ENCODE measurements at regions not wholly inside any gene's neighbourhood (a gene's known extent, or its start where the extent isn't known, plus 50 kb on each side); places are given as distances from the start of the nearest gene placed in this dataset.

GRCh38 chr4:20612313-20612712 is 87.9 kb upstream of the PACRGL start:
- Histone ChIP-seq H3K36me3 (ENCODE audit: insufficient read depth, insufficient read length, low read length) (no peaks in the 10 kb centered on the region), H3K27me3 (ENCODE audit: insufficient read depth, insufficient read length) (no peaks in the 10 kb centered on the region), H3K4me3 (ENCODE audit: insufficient read length, low read depth) (no peak overlapping the region), H3K9ac (ENCODE audit: insufficient read length, low read depth) (no peak overlapping the region), H3K9me3 (ENCODE audit: insufficient read depth, low read length) (no peaks in the 10 kb centered on the region), H3K4me1 (ENCODE audit: insufficient read depth, insufficient read length) (no peaks in the 10 kb centered on the region)
- TF ChIP-seq SUZ12 (IDR thresholded peaks at IDR 0.05; ENCODE audit: extremely low read depth, insufficient read depth, insufficient read length): no peak
- no peak for TF ChIP-seq ZNF274 (IDR thresholded peaks at IDR 0.05; ENCODE audit: low read depth, low read length)
- TF ChIP-seq YY1 (IDR thresholded peaks at IDR 0.05; ENCODE audit: insufficient read depth, insufficient read length): no peak
- no peak for DNase-seq (ENCODE audit: low read depth, low spot score)

DNA sequence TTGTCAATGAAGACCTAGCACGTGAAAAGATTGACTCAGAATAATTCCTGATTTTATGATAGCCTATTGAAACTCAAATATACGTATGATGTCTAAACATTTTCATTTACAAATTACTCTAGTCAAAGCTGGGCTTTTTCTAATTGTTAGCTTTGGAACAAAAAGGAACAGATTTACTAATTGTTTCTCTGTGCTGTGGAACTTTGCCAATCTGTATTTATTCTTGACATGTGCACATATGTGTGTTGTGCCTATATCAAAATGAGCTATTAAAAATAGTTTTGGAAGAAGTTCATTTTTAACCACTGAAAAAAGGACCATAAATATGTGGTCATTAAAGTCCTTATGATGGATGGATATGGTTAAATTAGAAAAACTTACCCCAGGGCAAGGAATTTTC is 85.4 kb upstream of the PACRGL start:
- TF ChIP-seq YY1 (IDR thresholded peaks at IDR 0.05; ENCODE audit: insufficient read depth, insufficient read length) (no peak), ZNF274 (IDR thresholded peaks at IDR 0.05; ENCODE audit: low read depth, low read length) (no peak), SUZ12 (IDR thresholded peaks at IDR 0.05; ENCODE audit: extremely low read depth, insufficient read depth, insufficient read length) (no peak)
- no peak overlapping the region for H3K9ac ChIP-seq (ENCODE audit: insufficient read length, low read depth)
- H3K27me3 ChIP-seq (ENCODE audit: insufficient read depth, insufficient read length): no peaks in the 10 kb centered on the region
- no peaks in the 10 kb centered on the region for H3K4me1 ChIP-seq (ENCODE audit: insufficient read depth, insufficient read length)
- H3K4me3 ChIP-seq (ENCODE audit: insufficient read length, low read depth): no peak overlapping the region
- no peaks in the 10 kb centered on the region for H3K36me3 ChIP-seq (ENCODE audit: insufficient read depth, insufficient read length, low read length)
- no peaks in the 10 kb centered on the region for H3K9me3 ChIP-seq (ENCODE audit: insufficient read depth, low read length)
- no peak for DNase-seq (ENCODE audit: low read depth, low spot score)

DNA sequence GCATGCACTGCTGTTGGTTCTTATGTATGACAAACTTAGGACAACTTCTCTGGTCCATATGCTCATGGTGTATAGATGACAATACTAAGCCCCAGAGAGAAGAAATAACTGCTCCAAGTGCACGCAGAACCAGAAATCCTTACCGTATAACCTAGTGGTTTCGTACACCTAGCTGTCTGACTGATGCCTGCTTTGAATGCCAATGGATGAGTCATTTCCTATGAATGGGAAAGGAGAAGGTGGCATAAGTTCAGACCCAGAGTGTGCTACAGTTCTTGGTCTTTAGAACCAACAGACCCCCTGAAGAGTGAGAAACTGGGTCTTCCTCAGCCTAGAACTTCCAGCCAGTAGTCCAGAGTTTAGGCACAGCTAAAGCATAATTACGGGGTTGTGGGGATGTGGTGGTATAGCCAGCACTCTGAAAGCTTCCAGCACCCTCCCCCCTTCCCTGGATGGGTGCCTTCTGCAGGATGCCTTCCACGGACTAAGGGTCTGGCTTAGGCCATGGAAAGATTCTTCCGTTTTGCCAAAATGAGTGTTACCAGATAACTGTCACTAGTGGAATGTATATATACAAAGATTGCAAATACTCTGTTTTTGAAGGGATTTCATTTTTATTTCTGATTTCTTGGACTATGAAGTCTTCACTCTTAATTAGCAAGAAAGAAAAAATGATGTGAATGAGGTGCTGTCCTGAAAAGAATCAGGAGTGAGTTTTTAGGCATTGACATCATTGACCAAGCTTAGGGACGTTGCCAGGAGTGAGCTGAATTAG is 84.6 kb upstream of the PACRGL start:
- no peak for TF ChIP-seq YY1 (IDR thresholded peaks at IDR 0.05; ENCODE audit: insufficient read depth, insufficient read length)
- TF ChIP-seq SUZ12 (IDR thresholded peaks at IDR 0.05; ENCODE audit: extremely low read depth, insufficient read depth, insufficient read length): no peak
- TF ChIP-seq ZNF274 (IDR thresholded peaks at IDR 0.05; ENCODE audit: low read depth, low read length): no peak
- no peaks in the 10 kb centered on the region for H3K36me3 ChIP-seq (ENCODE audit: insufficient read depth, insufficient read length, low read length)
- H3K9me3 ChIP-seq (ENCODE audit: insufficient read depth, low read length): no peaks in the 10 kb centered on the region
- H3K27me3 ChIP-seq (ENCODE audit: insufficient read depth, insufficient read length): no peaks in the 10 kb centered on the region
- no peak overlapping the region for H3K4me3 ChIP-seq (ENCODE audit: insufficient read length, low read depth)
- H3K4me1 ChIP-seq (ENCODE audit: insufficient read depth, insufficient read length): no peaks in the 10 kb centered on the region
- H3K9ac ChIP-seq (ENCODE audit: insufficient read length, low read depth): no peak overlapping the region
- no peak for DNase-seq (ENCODE audit: low read depth, low spot score)

DNA sequence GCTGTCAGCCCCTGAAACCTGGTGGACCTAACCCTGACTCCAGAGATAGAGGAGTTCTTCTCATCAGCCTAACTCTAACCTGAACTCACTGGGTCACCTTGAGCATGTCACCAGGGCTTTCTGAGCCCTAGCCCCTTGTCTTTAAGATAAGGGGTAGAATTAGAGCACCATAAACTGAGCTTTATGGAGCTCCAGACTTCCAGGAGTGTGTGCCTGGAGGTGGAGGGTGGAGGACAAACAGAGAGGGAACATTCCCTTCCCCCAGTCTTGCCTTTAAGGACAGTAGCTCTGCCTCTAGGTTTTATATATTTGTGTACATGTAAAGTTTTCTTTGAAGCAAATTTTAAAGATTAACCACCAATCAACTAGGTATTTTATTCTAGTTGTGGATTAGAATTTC is 83.9 kb upstream of the PACRGL start:
- H3K4me3 ChIP-seq (ENCODE audit: insufficient read length, low read depth): no peak overlapping the region
- no peaks in the 10 kb centered on the region for H3K4me1 ChIP-seq (ENCODE audit: insufficient read depth, insufficient read length)
- no peaks in the 10 kb centered on the region for H3K27me3 ChIP-seq (ENCODE audit: insufficient read depth, insufficient read length)
- no peak for DNase-seq (ENCODE audit: low read depth, low spot score)
- H3K36me3 ChIP-seq (ENCODE audit: insufficient read depth, insufficient read length, low read length): no peaks in the 10 kb centered on the region
- no peaks in the 10 kb centered on the region for H3K9me3 ChIP-seq (ENCODE audit: insufficient read depth, low read length)
- TF ChIP-seq YY1 (IDR thresholded peaks at IDR 0.05; ENCODE audit: insufficient read depth, insufficient read length) (no peak), ZNF274 (IDR thresholded peaks at IDR 0.05; ENCODE audit: low read depth, low read length) (no peak), SUZ12 (IDR thresholded peaks at IDR 0.05; ENCODE audit: extremely low read depth, insufficient read depth, insufficient read length) (no peak)
- no peak overlapping the region for H3K9ac ChIP-seq (ENCODE audit: insufficient read length, low read depth)

DNA sequence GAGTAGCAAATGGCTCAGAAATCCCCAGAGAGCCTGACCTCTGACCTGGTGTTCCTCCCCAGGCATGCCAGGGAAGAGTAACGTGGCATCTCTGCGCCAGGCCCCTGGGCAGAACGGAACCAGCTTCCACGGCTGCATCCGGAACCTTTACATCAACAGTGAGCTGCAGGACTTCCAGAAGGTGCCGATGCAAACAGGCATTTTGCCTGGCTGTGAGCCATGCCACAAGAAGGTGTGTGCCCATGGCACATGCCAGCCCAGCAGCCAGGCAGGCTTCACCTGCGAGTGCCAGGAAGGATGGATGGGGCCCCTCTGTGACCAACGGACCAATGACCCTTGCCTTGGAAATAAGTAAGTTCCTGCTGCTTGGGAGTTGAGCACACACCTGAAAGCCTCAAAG is 83.4 kb upstream of the PACRGL start:
- Histone ChIP-seq H3K4me3 (ENCODE audit: insufficient read length, low read depth) (no peak overlapping the region), H3K27me3 (ENCODE audit: insufficient read depth, insufficient read length) (no peaks in the 10 kb centered on the region), H3K4me1 (ENCODE audit: insufficient read depth, insufficient read length) (no peaks in the 10 kb centered on the region), H3K9ac (ENCODE audit: insufficient read length, low read depth) (no peak overlapping the region), H3K36me3 (ENCODE audit: insufficient read depth, insufficient read length, low read length) (no peaks in the 10 kb centered on the region), H3K9me3 (ENCODE audit: insufficient read depth, low read length) (no peaks in the 10 kb centered on the region)
- DNase-seq (ENCODE audit: low read depth, low spot score): no peak
- no peak for TF ChIP-seq SUZ12 (IDR thresholded peaks at IDR 0.05; ENCODE audit: extremely low read depth, insufficient read depth, insufficient read length)
- no peak for TF ChIP-seq ZNF274 (IDR thresholded peaks at IDR 0.05; ENCODE audit: low read depth, low read length)
- TF ChIP-seq YY1 (IDR thresholded peaks at IDR 0.05; ENCODE audit: insufficient read depth, insufficient read length): no peak

GRCh38 chr4:20617678-20618396 is 82.4 kb upstream of the PACRGL start:
- TF ChIP-seq YY1 (IDR thresholded peaks at IDR 0.05; ENCODE audit: insufficient read depth, insufficient read length) (no peak), SUZ12 (IDR thresholded peaks at IDR 0.05; ENCODE audit: extremely low read depth, insufficient read depth, insufficient read length) (no peak), ZNF274 (IDR thresholded peaks at IDR 0.05; ENCODE audit: low read depth, low read length) (no peak)
- DNase-seq (ENCODE audit: low read depth, low spot score): no peak
- H3K9ac ChIP-seq (ENCODE audit: insufficient read length, low read depth): no peak overlapping the region

DNA sequence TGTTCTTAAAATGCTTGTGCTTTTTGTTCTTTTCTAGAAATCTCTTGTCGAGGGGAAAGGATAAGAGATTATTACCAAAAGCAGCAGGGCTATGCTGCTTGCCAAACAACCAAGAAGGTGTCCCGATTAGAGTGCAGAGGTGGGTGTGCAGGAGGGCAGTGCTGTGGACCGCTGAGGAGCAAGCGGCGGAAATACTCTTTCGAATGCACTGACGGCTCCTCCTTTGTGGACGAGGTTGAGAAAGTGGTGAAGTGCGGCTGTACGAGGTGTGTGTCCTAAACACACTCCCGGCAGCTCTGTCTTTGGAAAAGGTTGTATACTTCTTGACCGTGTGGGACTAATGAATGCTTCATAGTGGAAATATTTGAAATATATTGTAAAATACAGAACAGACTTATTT is 81.5 kb upstream of the PACRGL start:
- TF ChIP-seq YY1 (IDR thresholded peaks at IDR 0.05; ENCODE audit: insufficient read depth, insufficient read length): no peak
- TF ChIP-seq SUZ12 (IDR thresholded peaks at IDR 0.05; ENCODE audit: extremely low read depth, insufficient read depth, insufficient read length): no peak
- no peak for TF ChIP-seq ZNF274 (IDR thresholded peaks at IDR 0.05; ENCODE audit: low read depth, low read length)
- H3K36me3 ChIP-seq (ENCODE audit: insufficient read depth, insufficient read length, low read length): no peaks in the 10 kb centered on the region
- no peak overlapping the region for H3K4me3 ChIP-seq (ENCODE audit: insufficient read length, low read depth)
- no peaks in the 10 kb centered on the region for H3K27me3 ChIP-seq (ENCODE audit: insufficient read depth, insufficient read length)
- no peak for DNase-seq (ENCODE audit: low read depth, low spot score)
- no peaks in the 10 kb centered on the region for H3K4me1 ChIP-seq (ENCODE audit: insufficient read depth, insufficient read length)
- H3K9me3 ChIP-seq (ENCODE audit: insufficient read depth, low read length): no peaks in the 10 kb centered on the region
- H3K9ac ChIP-seq (ENCODE audit: insufficient read length, low read depth): no peak overlapping the region

More at GRCh38 chr4:20617678-20618396, 82.4 kb upstream of the PACRGL start:
- H3K36me3 ChIP-seq (ENCODE audit: insufficient read depth, insufficient read length, low read length): no peaks in the 10 kb centered on the region
- no peaks in the 10 kb centered on the region for H3K27me3 ChIP-seq (ENCODE audit: insufficient read depth, insufficient read length)
- H3K4me1 ChIP-seq (ENCODE audit: insufficient read depth, insufficient read length): no peaks in the 10 kb centered on the region
- no peak overlapping the region for H3K4me3 ChIP-seq (ENCODE audit: insufficient read length, low read depth)
- H3K9me3 ChIP-seq (ENCODE audit: insufficient read depth, low read length): no peaks in the 10 kb centered on the region
